ENCODE measurements at regions not wholly inside any gene's neighbourhood (a gene's known extent, or its start where the extent isn't known, plus 50 kb on each side); places are given as distances from the start of the nearest gene placed in this dataset.

GRCh38 chr22:49070501-49070900, 757.2 kb downstream of the BRD1 start:
- no peaks in the 10 kb centered on the region for H3K27me3 ChIP-seq (ENCODE audit: insufficient read depth, poor library complexity, severe bottlenecking)
- H3K9me3 ChIP-seq (ENCODE audit: severe bottlenecking), result no peaks in the 10 kb centered on the region

GRCh38 chr22:49068861-49069500, 758.7 kb downstream of the BRD1 start:
- Histone ChIP-seq H3K4me1 (ENCODE audit: insufficient read depth, poor library complexity, severe bottlenecking) (no peaks in the 10 kb centered on the region), H3K27me3 (ENCODE audit: insufficient read depth, poor library complexity, severe bottlenecking) (no peaks in the 10 kb centered on the region), H3K27ac (ENCODE audit: poor library complexity, severe bottlenecking) (no peak overlapping the region), H3K36me3 (ENCODE audit: low read depth) (no peaks in the 10 kb centered on the region), H3K9me3 (ENCODE audit: severe bottlenecking) (no peaks in the 10 kb centered on the region), H3K4me3 (ENCODE audit: severe bottlenecking) (no peak overlapping the region)
- ATAC-seq (ENCODE audit: low read depth) (no peak), DNase-seq (ENCODE audit: low spot score) (no peak)
- no peak for TF ChIP-seq CTCF (IDR thresholded peaks at IDR 0.05; ENCODE audit: poor library complexity, severe bottlenecking)

More at GRCh38 chr22:49070501-49070900, 757.2 kb downstream of the BRD1 start:
- TF ChIP-seq CTCF (IDR thresholded peaks at IDR 0.05; ENCODE audit: poor library complexity, severe bottlenecking), result no peak
- Histone ChIP-seq H3K4me1 (ENCODE audit: insufficient read depth, poor library complexity, severe bottlenecking) (no peaks in the 10 kb centered on the region), H3K36me3 (ENCODE audit: low read depth) (no peaks in the 10 kb centered on the region), H3K27ac (ENCODE audit: poor library complexity, severe bottlenecking) (no peak overlapping the region), H3K4me3 (ENCODE audit: severe bottlenecking) (no peak overlapping the region)
- DNase-seq (ENCODE audit: low spot score) (no peak), ATAC-seq (ENCODE audit: low read depth) (no peak)

GRCh38 chr22:49067504-49067903, 760.2 kb downstream of the BRD1 start:
- Histone ChIP-seq H3K36me3 (ENCODE audit: low read depth) (no peaks in the 10 kb centered on the region), H3K27me3 (ENCODE audit: insufficient read depth, poor library complexity, severe bottlenecking) (peaks cover under 1% of the 10 kb centered on the region), H3K4me1 (ENCODE audit: insufficient read depth, poor library complexity, severe bottlenecking) (no peaks in the 10 kb centered on the region), H3K9me3 (ENCODE audit: severe bottlenecking) (no peaks in the 10 kb centered on the region), H3K27ac (ENCODE audit: poor library complexity, severe bottlenecking) (no peak overlapping the region), H3K4me3 (ENCODE audit: severe bottlenecking) (no peak overlapping the region)
- no peak for DNase-seq (ENCODE audit: low spot score)
- ATAC-seq (ENCODE audit: low read depth), result no peak
- no peak for TF ChIP-seq CTCF (IDR thresholded peaks at IDR 0.05; ENCODE audit: poor library complexity, severe bottlenecking)

GRCh38 chr22:49066619-49067018, 761.1 kb downstream of the BRD1 start:
- Histone ChIP-seq H3K4me3 (ENCODE audit: severe bottlenecking) (no peak overlapping the region), H3K36me3 (ENCODE audit: low read depth) (no peaks in the 10 kb centered on the region), H3K9me3 (ENCODE audit: severe bottlenecking) (no peaks in the 10 kb centered on the region), H3K27ac (ENCODE audit: poor library complexity, severe bottlenecking) (no peak overlapping the region), H3K4me1 (ENCODE audit: insufficient read depth, poor library complexity, severe bottlenecking) (no peaks in the 10 kb centered on the region), H3K27me3 (ENCODE audit: insufficient read depth, poor library complexity, severe bottlenecking) (peaks cover 2% of the 10 kb centered on the region)
- TF ChIP-seq CTCF (IDR thresholded peaks at IDR 0.05; ENCODE audit: poor library complexity, severe bottlenecking), result no peak
- DNase-seq (ENCODE audit: low spot score) (no peak), ATAC-seq (ENCODE audit: low read depth) (no peak)

- no peak for TF ChIP-seq CTCF (IDR thresholded peaks at IDR 0.05; ENCODE audit: poor library complexity, severe bottlenecking)
- H3K4me1 ChIP-seq (ENCODE audit: insufficient read depth, poor library complexity, severe bottlenecking), result no peaks in the 10 kb centered on the region
- H3K27ac ChIP-seq (ENCODE audit: poor library complexity, severe bottlenecking), result no peak overlapping the region
- no peak overlapping the region for H3K4me3 ChIP-seq (ENCODE audit: severe bottlenecking)
- no peaks in the 10 kb centered on the region for H3K9me3 ChIP-seq (ENCODE audit: severe bottlenecking)
- H3K27me3 ChIP-seq (ENCODE audit: insufficient read depth, poor library complexity, severe bottlenecking), result peaks cover 2% of the 10 kb centered on the region
- ATAC-seq (ENCODE audit: low read depth) (no peak), DNase-seq (ENCODE audit: low spot score) (no peak)
- H3K36me3 ChIP-seq (ENCODE audit: low read depth), result no peaks in the 10 kb centered on the region
These were observed 762.8 kb downstream of the BRD1 start for GRCh38 chr22:49064836-49065235.
